CD4-positive, alpha-beta memory T cell (primary cell): ENCODE measurements at regions not wholly inside any gene's neighbourhood (a gene's known extent, or its start where the extent isn't known, plus 50 kb on each side); places are given as distances from the start of the nearest gene placed in this dataset.

Source experiments
- CTCF ChIA-PET: fragments of 350-600 bp; sonication (Branson Sonifier 250); formaldehyde crosslinking; loops from one replicate; lab custom pipeline; 2021; ENCODE audit warnings: inconsistent platforms; ENCODE audit not compliant: partially characterized antibody; lab: Charles Lee
- POLR2A ChIA-PET: fragments of 350-600 bp; sonication (Branson Sonifier 250); formaldehyde crosslinking; loops from one replicate; lab custom pipeline; 2021; ENCODE audit not compliant: partially characterized antibody; lab: Charles Lee
- DNase-seq, 5 donors: peaks; one replicate each; pipeline versions ENCODE4 v3.0.0 to v3.0.0-alpha.2; 2020 to 2022; ENCODE audit warnings: mixed read lengths in 1 of 5
- H3K27ac ChIP-seq: one replicate; pipeline ENCODE4 v1.7.0; 2013; ENCODE audit warnings: low read depth, low read length
- H3K27me3 ChIP-seq: 2 replicates; pipeline ENCODE4 v1.7.0; 2013; ENCODE audit warnings: mild to moderate bottlenecking, low read length, moderate library complexity; ENCODE audit not compliant: insufficient read depth
- H3K36me3 ChIP-seq: 2 replicates; pipeline ENCODE4 v1.7.0; 2013; ENCODE audit warnings: mild to moderate bottlenecking, low read length, moderate library complexity; ENCODE audit not compliant: insufficient read depth
- H3K4me1 ChIP-seq: 2 replicates; pipeline ENCODE4 v1.7.0; 2013; ENCODE audit warnings: mild to moderate bottlenecking, low read length, moderate library complexity; ENCODE audit not compliant: insufficient read depth
- H3K4me3 ChIP-seq, 2 donors: one replicate each; pipeline ENCODE4 v1.7.0; 2013; ENCODE audit warnings: low read length in 2 of 2, mild to moderate bottlenecking in 1 of 2
- H3K9me3 ChIP-seq, 2 donors: one replicate each; pipeline ENCODE4 v1.7.0; 2013; ENCODE audit warnings: low read length in 2 of 2, control low read depth in 1 of 2; ENCODE audit not compliant: control insufficient read depth in 1 of 2
- H3K27ac Mint-ChIP-seq, 7 donors: one replicate each; pipeline ENCODE4 v1.8.0; 2020 to 2021; ENCODE audit warnings: mixed read lengths in 7 of 7, mild to moderate bottlenecking in 6 of 7, inconsistent platforms in 3 of 7, moderate library complexity in 3 of 7
- H3K27me3 Mint-ChIP-seq, 2 donors: one replicate each; pipeline ENCODE4 v1.8.0; 2020 to 2021; ENCODE audit warnings: mixed read lengths in 2 of 2
- H3K36me3 Mint-ChIP-seq, 2 donors: one replicate each; pipeline ENCODE4 v1.8.0; 2020 to 2021; ENCODE audit warnings: mixed read lengths in 2 of 2, inconsistent platforms in 1 of 2, mild to moderate bottlenecking in 1 of 2
- H3K4me1 Mint-ChIP-seq, 4 donors: one replicate each; pipeline ENCODE4 v1.8.0; 2020 to 2021; ENCODE audit warnings: mixed read lengths in 4 of 4, mild to moderate bottlenecking in 1 of 4
- H3K4me3 Mint-ChIP-seq, 8 donors: one replicate each; pipeline ENCODE4 v1.8.0; 2020 to 2021; ENCODE audit warnings: mixed read lengths in 8 of 8, mild to moderate bottlenecking in 7 of 8, moderate library complexity in 6 of 8, inconsistent platforms in 3 of 8
- H3K9me3 Mint-ChIP-seq, 8 donors: one replicate each; pipeline ENCODE4 v1.8.0; 2020 to 2021; ENCODE audit warnings: mixed read lengths in 8 of 8, mild to moderate bottlenecking in 5 of 8, inconsistent platforms in 3 of 8, moderate library complexity in 1 of 8
- intact Hi-C: fragments of 100-400 bp; cut with micrococcal nuclease; formaldehyde crosslinking; loops from one replicate; pipeline ENCODE4 v1.15.1; 2023

DNA sequence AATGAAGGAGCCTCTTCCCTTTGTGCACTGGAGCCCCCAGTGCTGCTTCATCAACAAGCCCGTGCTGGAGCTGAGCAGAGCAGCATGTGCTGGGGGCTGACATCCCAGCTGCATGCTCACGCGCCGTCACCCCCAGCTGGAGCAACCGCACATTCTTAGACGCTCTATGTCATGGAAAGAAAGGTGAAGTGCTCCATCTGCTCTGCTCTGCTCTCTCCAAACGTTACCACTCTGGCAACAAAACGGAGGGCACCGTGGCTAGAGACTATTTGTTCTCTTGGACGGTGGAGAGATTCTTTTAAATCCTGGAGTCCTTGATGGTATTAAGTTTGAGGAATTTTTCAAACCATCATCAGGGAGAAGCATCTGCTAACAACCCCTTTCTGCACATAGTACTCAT, 208.4 kb downstream of the C12orf75 start:
- Histone ChIP-seq H3K9me3 (no peaks in the 10 kb centered on the region), H3K4me1 (no peaks in the 10 kb centered on the region), H3K36me3 (no peaks in the 10 kb centered on the region), H3K27me3 (no peaks in the 10 kb centered on the region), H3K27ac (no peak overlapping the region), H3K4me3 (no peak overlapping the region)
- Mint-ChIP-seq H3K36me3 (no peaks in the 10 kb centered on the region), H3K27me3 (peaks cover 1 to 5% of the 10 kb centered on the region in 2 donors), H3K4me3 (no peak overlapping the region), H3K9me3 (peaks cover 0 to 17% (median 7%) of the 10 kb centered on the region in 8 donors), H3K4me1 (no peaks in the 10 kb centered on the region), H3K27ac (no peak overlapping the region)
- ChIA-PET CTCF (no interaction called here), POLR2A (no interaction called here)
- intact Hi-C loops = no loop called here
- no peak for DNase-seq

DNA sequence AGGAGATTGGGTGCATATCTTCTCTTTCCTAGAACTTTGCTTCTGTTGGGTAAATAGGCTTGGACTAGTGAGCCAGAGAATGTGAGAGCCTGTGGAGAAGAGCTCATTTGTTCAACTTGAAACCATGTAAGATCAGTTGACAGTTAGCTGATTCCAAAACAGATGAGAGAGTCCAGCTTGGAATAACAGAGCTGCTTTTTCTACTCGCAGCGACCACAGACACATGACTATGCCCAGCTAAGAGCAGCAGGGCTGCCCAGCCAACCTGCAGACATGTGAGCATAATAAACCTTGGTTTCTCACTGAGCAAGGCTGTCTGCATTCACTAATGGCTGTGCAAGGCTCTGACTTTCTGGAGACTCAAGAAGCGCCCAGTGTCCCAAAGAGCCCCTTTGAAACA, 209.2 kb downstream of the C12orf75 start:
- no peak for DNase-seq
- H3K36me3 Mint-ChIP-seq = no peaks in the 10 kb centered on the region
- CTCF ChIA-PET = no interaction called here
- POLR2A ChIA-PET = no interaction called here
- H3K4me3 Mint-ChIP-seq = no peak overlapping the region
- H3K4me1 ChIP-seq = no peaks in the 10 kb centered on the region
- no peak overlapping the region for H3K27ac ChIP-seq
- H3K27me3 Mint-ChIP-seq = peaks cover 1 to 3% of the 10 kb centered on the region in 2 donors
- no peak overlapping the region for H3K27ac Mint-ChIP-seq
- H3K9me3 ChIP-seq = no peaks in the 10 kb centered on the region
- intact Hi-C loops = no loop called here
- H3K36me3 ChIP-seq = no peaks in the 10 kb centered on the region
- H3K4me1 Mint-ChIP-seq = no peaks in the 10 kb centered on the region
- no peaks in the 10 kb centered on the region for H3K27me3 ChIP-seq
- H3K4me3 ChIP-seq = no peak overlapping the region
- peaks cover 0 to 10% (median 7%) of the 10 kb centered on the region in 8 donors for H3K9me3 Mint-ChIP-seq

DNA sequence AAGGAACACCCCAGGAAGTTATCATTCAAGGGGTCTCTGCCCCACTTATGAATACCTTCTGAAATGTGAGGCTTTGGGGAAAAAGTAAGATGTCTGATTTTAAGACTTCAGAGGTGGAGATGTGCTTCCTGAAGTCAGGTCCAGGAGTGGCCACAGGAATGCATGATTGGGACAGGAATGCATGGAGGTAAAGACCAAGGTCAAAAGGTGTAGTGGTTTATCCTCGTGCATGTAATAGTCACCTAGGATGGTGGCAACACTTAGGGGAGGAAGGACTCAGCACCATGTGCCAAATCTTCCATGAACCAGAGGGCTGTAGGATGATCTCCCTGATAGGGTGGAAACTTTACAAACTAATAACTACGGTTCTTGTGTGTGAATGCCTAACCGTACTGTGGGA, 217.3 kb downstream of the C12orf75 start:
- DNase-seq = no peak
- Mint-ChIP-seq H3K27ac (no peak overlapping the region), H3K4me1 (no peaks in the 10 kb centered on the region), H3K9me3 (peaks cover 0 to 8% (median 0%) of the 10 kb centered on the region in 8 donors), H3K27me3 (no peaks in the 10 kb centered on the region), H3K4me3 (no peak overlapping the region), H3K36me3 (no peaks in the 10 kb centered on the region)
- no peak overlapping the region for H3K4me3 ChIP-seq
- no peaks in the 10 kb centered on the region for H3K9me3 ChIP-seq
- no peaks in the 10 kb centered on the region for H3K4me1 ChIP-seq
- no peaks in the 10 kb centered on the region for H3K27me3 ChIP-seq
- ChIA-PET POLR2A (no interaction called here), CTCF (no interaction called here)
- intact Hi-C loops = no loop called here
- no peaks in the 10 kb centered on the region for H3K36me3 ChIP-seq
- no peak overlapping the region for H3K27ac ChIP-seq

DNA sequence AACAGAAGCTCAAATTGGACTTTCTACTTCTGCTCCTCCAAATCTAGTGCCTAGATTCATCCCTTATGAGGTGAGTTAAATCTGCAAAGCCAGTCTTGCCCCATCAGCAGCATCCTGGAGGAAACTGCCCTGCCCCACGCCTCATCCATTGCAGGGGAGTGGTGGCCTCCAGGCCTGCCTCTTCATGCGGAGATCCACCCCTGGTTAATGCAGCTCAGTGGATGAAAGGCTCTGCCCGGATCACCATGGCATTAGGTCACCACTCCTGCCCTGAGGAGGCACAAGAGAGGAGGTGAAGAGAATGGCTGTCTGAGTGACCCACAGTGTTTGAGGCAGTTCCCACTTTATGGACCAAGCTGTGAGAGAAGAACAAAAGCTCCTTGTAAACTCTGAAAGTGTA, 218.1 kb downstream of the C12orf75 start:
- POLR2A ChIA-PET = no interaction called here
- Mint-ChIP-seq H3K27me3 (peaks cover 0 to 2% of the 10 kb centered on the region in 2 donors), H3K27ac (no peak overlapping the region), H3K4me3 (no peak overlapping the region), H3K9me3 (peaks cover 0 to 8% (median 0%) of the 10 kb centered on the region in 8 donors), H3K36me3 (no peaks in the 10 kb centered on the region), H3K4me1 (no peaks in the 10 kb centered on the region)
- no peaks in the 10 kb centered on the region for H3K27me3 ChIP-seq
- CTCF ChIA-PET = no interaction called here
- no peak overlapping the region for H3K27ac ChIP-seq
- no peaks in the 10 kb centered on the region for H3K4me1 ChIP-seq
- no peak overlapping the region for H3K4me3 ChIP-seq
- DNase-seq = no peak
- intact Hi-C loops = no loop called here
- H3K36me3 ChIP-seq = no peaks in the 10 kb centered on the region
- no peaks in the 10 kb centered on the region for H3K9me3 ChIP-seq

DNA sequence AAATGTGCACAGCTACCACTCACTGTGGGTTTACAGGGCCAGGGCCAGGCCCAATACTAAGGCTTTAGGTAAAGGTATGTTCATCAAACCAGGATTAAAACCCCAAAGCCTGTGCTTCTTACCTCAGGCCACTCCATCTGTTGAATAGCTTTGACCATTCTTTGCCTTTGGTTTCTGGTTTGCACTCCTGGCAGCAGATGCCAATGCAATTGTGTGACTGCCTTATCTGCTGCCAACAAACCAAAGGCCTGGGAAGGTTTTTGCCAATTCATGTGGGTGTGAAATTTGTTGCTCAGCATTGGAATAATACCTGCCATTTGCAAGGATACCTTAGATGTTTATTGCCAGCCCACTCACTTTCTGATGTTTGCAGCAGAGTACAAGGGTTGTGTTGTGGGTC, 221.6 kb downstream of the C12orf75 start:
- Histone ChIP-seq H3K4me1 (no peaks in the 10 kb centered on the region), H3K4me3 (no peak overlapping the region), H3K36me3 (no peaks in the 10 kb centered on the region), H3K9me3 (no peaks in the 10 kb centered on the region), H3K27ac (no peak overlapping the region), H3K27me3 (no peaks in the 10 kb centered on the region)
- no peak overlapping the region for H3K27ac Mint-ChIP-seq
- no peaks in the 10 kb centered on the region for H3K4me1 Mint-ChIP-seq
- H3K4me3 Mint-ChIP-seq = no peak overlapping the region
- CTCF ChIA-PET = no interaction called here
- H3K36me3 Mint-ChIP-seq = no peaks in the 10 kb centered on the region
- POLR2A ChIA-PET = no interaction called here
- DNase-seq = no peak
- peaks cover 0 to under 1% (median 0%) of the 10 kb centered on the region in 8 donors for H3K9me3 Mint-ChIP-seq
- peaks cover 0 to 5% of the 10 kb centered on the region in 2 donors for H3K27me3 Mint-ChIP-seq
- intact Hi-C loops = no loop called here

DNA sequence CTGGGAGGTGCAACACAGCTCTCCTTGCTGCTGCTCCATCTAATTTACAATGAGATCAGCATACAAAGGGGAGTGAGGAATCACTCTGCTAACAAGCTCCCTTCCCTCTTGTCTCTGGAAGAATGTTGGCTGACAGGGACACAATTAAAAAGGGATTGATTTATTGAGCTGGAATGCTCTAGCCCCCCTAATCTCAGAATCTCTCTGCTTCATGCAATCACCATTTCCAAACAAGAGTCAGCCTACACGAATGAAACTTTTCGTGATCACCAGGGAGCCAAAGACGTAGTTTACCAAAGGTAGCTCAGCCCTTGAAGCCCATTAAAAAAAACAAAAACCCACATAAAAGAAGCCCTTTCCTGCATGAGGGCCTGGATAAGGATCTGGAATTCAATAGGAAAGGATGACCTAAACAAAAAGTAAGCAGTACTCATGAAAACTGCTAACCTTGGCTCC, 223.8 kb downstream of the C12orf75 start:
- H3K4me3 ChIP-seq = no peak overlapping the region
- H3K27ac Mint-ChIP-seq = no peak overlapping the region
- intact Hi-C loops = no loop called here
- peaks cover 0 to 1% (median 0%) of the 10 kb centered on the region in 8 donors for H3K9me3 Mint-ChIP-seq
- no peaks in the 10 kb centered on the region for H3K36me3 Mint-ChIP-seq
- ChIA-PET CTCF (no interaction called here), POLR2A (no interaction called here)
- H3K4me1 ChIP-seq = no peaks in the 10 kb centered on the region
- peaks cover 0 to 5% of the 10 kb centered on the region in 2 donors for H3K27me3 Mint-ChIP-seq
- no peaks in the 10 kb centered on the region for H3K4me1 Mint-ChIP-seq
- H3K27me3 ChIP-seq = no peaks in the 10 kb centered on the region
- H3K9me3 ChIP-seq = no peaks in the 10 kb centered on the region
- H3K36me3 ChIP-seq = no peaks in the 10 kb centered on the region
- DNase-seq = no peak
- H3K4me3 Mint-ChIP-seq = no peak overlapping the region
- H3K27ac ChIP-seq = no peak overlapping the region

DNA sequence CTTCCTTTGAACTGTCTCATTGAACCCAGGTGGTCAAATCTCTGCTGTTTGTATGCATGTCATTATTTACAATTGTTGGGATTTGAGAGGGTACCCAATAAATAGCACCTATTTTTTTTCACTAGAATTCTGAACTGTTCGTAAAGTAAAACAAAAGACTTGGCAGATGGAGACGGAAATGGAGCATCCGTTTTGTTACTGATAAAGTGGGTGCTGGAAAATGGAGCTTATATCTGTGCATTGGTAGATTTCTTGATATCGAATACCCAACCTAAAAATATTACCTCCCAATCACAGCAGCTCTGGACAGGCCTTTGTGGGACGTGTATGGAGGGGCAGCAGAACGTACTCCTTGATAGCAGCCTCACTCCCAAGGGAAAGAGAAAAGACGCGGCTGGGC, 224.4 kb downstream of the C12orf75 start:
- H3K9me3 Mint-ChIP-seq = peaks cover 0 to 1% (median 0%) of the 10 kb centered on the region in 8 donors
- Histone ChIP-seq H3K36me3 (no peaks in the 10 kb centered on the region), H3K27ac (no peak overlapping the region), H3K4me1 (no peaks in the 10 kb centered on the region), H3K9me3 (no peaks in the 10 kb centered on the region), H3K4me3 (no peak overlapping the region), H3K27me3 (no peaks in the 10 kb centered on the region)
- intact Hi-C loops = no loop called here
- no peak for DNase-seq
- POLR2A ChIA-PET = no interaction called here
- H3K27me3 Mint-ChIP-seq = peaks cover 0 to 5% of the 10 kb centered on the region in 2 donors
- CTCF ChIA-PET = no interaction called here
- no peak overlapping the region for H3K4me3 Mint-ChIP-seq
- no peak overlapping the region for H3K27ac Mint-ChIP-seq
- H3K36me3 Mint-ChIP-seq = no peaks in the 10 kb centered on the region
- no peaks in the 10 kb centered on the region for H3K4me1 Mint-ChIP-seq
